HFFc6 (cell line): ENCODE measurements at regions not wholly inside any gene's neighbourhood (a gene's known extent, or its start where the extent isn't known, plus 50 kb on each side); places are given as distances from the start of the nearest gene placed in this dataset.

ENCODE experiments used
- DNase-seq: peaks from one replicate; pipeline ENCODE4 v3.0.0-alpha.2; 2018
- H3K27ac Mint-ChIP-seq: 2 replicates; pipeline ENCODE4 v1.8.0; 2020; ENCODE audit warnings: mild to moderate bottlenecking, mixed read lengths
- H3K27me3 Mint-ChIP-seq: 2 replicates; pipeline ENCODE4 v1.8.0; 2021; ENCODE audit warnings: mild to moderate bottlenecking, moderate library complexity, mixed read lengths; ENCODE audit not compliant: insufficient read depth
- H3K36me3 Mint-ChIP-seq: 2 replicates; pipeline ENCODE4 v1.8.0; 2021; ENCODE audit warnings: low read depth, mixed read lengths
- H3K4me1 Mint-ChIP-seq: 2 replicates; pipeline ENCODE4 v1.8.0; 2020; ENCODE audit warnings: low read depth, mixed read lengths
- H3K4me3 Mint-ChIP-seq: 2 replicates; pipeline ENCODE4 v1.8.0; 2020; ENCODE audit warnings: mild to moderate bottlenecking, moderate library complexity, mixed read lengths
- H3K9me3 Mint-ChIP-seq: 2 replicates; pipeline ENCODE4 v1.8.0; 2020; ENCODE audit warnings: mild to moderate bottlenecking, mixed read lengths
- CTCF ChIP-seq: fragments of 200-600 bp; sonication (generic); IDR thresholded peaks from 2 replicates; pipeline ENCODE4 v1.5.0; 2021; ENCODE audit warnings: antibody characterized with exemption, mild to moderate bottlenecking

DNA sequence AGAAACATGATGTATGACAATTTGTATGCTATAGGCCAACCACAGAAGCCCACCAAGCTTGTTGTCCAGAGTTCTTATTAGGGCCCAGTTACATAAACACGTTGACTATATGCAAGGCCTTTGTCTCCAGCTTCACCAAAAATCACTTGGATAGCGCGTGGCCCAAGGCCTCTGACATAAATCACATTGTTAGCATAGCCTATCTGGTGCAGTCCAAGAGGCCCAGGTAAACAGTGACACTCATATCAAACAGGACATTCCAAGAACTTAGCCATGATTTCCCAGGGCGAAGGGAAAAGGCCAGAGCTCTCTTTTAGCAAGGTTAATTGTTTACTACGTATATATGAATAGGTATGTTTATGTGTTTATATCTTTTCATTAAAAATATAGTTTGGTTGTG is 337.2 kb upstream of the CELF2 start:
- H3K4me3 Mint-ChIP-seq, result no peak overlapping the region
- H3K36me3 Mint-ChIP-seq, result no peaks in the 10 kb centered on the region
- H3K27ac Mint-ChIP-seq, result no peak overlapping the region
- no peak for DNase-seq
- TF ChIP-seq CTCF, result no peak
- no peaks in the 10 kb centered on the region; the same call in 1 of the 2 replicates for H3K9me3 Mint-ChIP-seq
- H3K27me3 Mint-ChIP-seq, result no peaks in the 10 kb centered on the region
- H3K4me1 Mint-ChIP-seq, result no peaks in the 10 kb centered on the region

DNA sequence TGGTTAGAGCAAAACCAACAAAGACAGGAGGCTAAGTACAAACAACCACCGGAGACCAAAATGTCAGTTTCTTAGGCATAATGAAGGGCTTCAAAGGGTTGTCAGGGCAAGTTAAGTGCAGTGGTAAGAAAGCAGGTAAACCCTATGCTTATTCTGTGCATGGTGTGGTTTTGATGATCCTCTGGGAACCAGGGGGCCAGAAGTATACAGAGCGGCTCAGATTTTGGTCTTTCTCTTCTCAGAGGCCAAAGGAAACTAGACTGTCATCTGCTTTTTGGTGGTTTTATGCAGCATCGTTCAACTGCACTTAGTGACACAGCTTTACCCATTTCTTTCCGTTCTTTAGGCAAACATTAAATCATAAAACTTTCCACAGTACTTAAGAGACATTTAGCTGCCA is 332.7 kb upstream of the CELF2 start:
- Mint-ChIP-seq H3K27ac (no peak overlapping the region), H3K4me1 (no peaks in the 10 kb centered on the region), H3K27me3 (peaks cover 1% of the 10 kb centered on the region; the same call in 1 of the 2 replicates), H3K4me3 (no peak overlapping the region), H3K36me3 (no peaks in the 10 kb centered on the region), H3K9me3 (no peaks in the 10 kb centered on the region; the same call in 1 of the 2 replicates)
- no peak for DNase-seq
- TF ChIP-seq CTCF, result no peak

- TF ChIP-seq CTCF, result no peak
- Mint-ChIP-seq H3K27me3 (peaks cover 1% of the 10 kb centered on the region; the same call in 1 of the 2 replicates), H3K9me3 (no peaks in the 10 kb centered on the region; the same call in 1 of the 2 replicates), H3K4me3 (no peak overlapping the region), H3K27ac (no peak overlapping the region), H3K4me1 (no peaks in the 10 kb centered on the region), H3K36me3 (no peaks in the 10 kb centered on the region)
- DNase-seq, result no peak
Measured at GRCh38 chr10:10685566-10685965, 332.1 kb upstream of the CELF2 start.

- no peak for DNase-seq
- TF ChIP-seq CTCF, result no peak
- Mint-ChIP-seq H3K4me3 (no peak overlapping the region), H3K27me3 (peaks cover 1% of the 10 kb centered on the region; the same call in 1 of the 2 replicates), H3K27ac (no peak overlapping the region), H3K9me3 (no peaks in the 10 kb centered on the region; the same call in 1 of the 2 replicates), H3K4me1 (no peaks in the 10 kb centered on the region), H3K36me3 (no peaks in the 10 kb centered on the region)
Measured at GRCh38 chr10:10687751-10688150, 329.9 kb upstream of the CELF2 start.

GRCh38 chr10:10699427-10699826 is 318.2 kb upstream of the CELF2 start:
- no peak overlapping the region for H3K27ac Mint-ChIP-seq
- no peak for DNase-seq
- H3K9me3 Mint-ChIP-seq, result no peaks in the 10 kb centered on the region
- H3K4me3 Mint-ChIP-seq, result no peak overlapping the region
- H3K36me3 Mint-ChIP-seq, result no peaks in the 10 kb centered on the region
- no peaks in the 10 kb centered on the region for H3K4me1 Mint-ChIP-seq
- TF ChIP-seq CTCF, result no peak
- H3K27me3 Mint-ChIP-seq, result no peaks in the 10 kb centered on the region

- no peak for TF ChIP-seq CTCF
- no peak overlapping the region for H3K27ac Mint-ChIP-seq
- H3K4me3 Mint-ChIP-seq, result no peak overlapping the region
- H3K27me3 Mint-ChIP-seq, result no peaks in the 10 kb centered on the region
- no peaks in the 10 kb centered on the region for H3K36me3 Mint-ChIP-seq
- no peaks in the 10 kb centered on the region for H3K4me1 Mint-ChIP-seq
- H3K9me3 Mint-ChIP-seq, result no peaks in the 10 kb centered on the region
- DNase-seq, result no peak
Measured at GRCh38 chr10:10701084-10701611, 316.5 kb upstream of the CELF2 start.
